Colonic mucosa (tissue), 4 donors: ENCODE measurements at regions not wholly inside any gene's neighbourhood (a gene's known extent, or its start where the extent isn't known, plus 50 kb on each side); places are given as distances from the start of the nearest gene placed in this dataset.

ENCODE experiments used
- DNase-seq: peaks from one replicate; pipeline ENCODE4 v3.0.0-alpha.2; 2020
- H3K27ac ChIP-seq: fragments of 200-600 bp; one replicate; pipeline ENCODE4 v1.8.0; 2021
- H3K27me3 ChIP-seq: fragments of 200-600 bp; one replicate; pipeline ENCODE4 v1.8.0; 2021
- H3K36me3 ChIP-seq: fragments of 200-600 bp; one replicate; pipeline ENCODE4 v1.8.0; 2021
- H3K4me1 ChIP-seq: fragments of 200-600 bp; one replicate; pipeline ENCODE4 v1.8.0; 2021; ENCODE audit warnings: mild to moderate bottlenecking
- H3K4me3 ChIP-seq: fragments of 200-600 bp; one replicate; pipeline ENCODE4 v1.8.0; 2021
- H3K9ac ChIP-seq, 2 donors: one replicate each; pipeline ENCODE4 v1.7.0; 2013; ENCODE audit warnings: control low read depth in 2 of 2, low read depth in 2 of 2, low read length in 2 of 2
- H3K9me3 ChIP-seq: fragments of 200-600 bp; one replicate; pipeline ENCODE4 v1.8.0; 2021
- intact Hi-C: fragments of 100-400 bp; cut with DNase I; formaldehyde crosslinking; loops from one replicate; pipeline ENCODE4 v1.14.1; 2022
- TF ChIP-seq, protein P1 (sequence below): fragments of 200-600 bp; IDR thresholded peaks from one replicate; pipeline ENCODE4 v1.8.0; 2022; ENCODE audit warnings: antibody characterized with exemption, mild to moderate bottlenecking
- donor health status: healthy.
- donor health status: DM: no; HTN: no; CAD: no.
- donor health status: DM: no; HTN: no; CAD: no.

DNA sequence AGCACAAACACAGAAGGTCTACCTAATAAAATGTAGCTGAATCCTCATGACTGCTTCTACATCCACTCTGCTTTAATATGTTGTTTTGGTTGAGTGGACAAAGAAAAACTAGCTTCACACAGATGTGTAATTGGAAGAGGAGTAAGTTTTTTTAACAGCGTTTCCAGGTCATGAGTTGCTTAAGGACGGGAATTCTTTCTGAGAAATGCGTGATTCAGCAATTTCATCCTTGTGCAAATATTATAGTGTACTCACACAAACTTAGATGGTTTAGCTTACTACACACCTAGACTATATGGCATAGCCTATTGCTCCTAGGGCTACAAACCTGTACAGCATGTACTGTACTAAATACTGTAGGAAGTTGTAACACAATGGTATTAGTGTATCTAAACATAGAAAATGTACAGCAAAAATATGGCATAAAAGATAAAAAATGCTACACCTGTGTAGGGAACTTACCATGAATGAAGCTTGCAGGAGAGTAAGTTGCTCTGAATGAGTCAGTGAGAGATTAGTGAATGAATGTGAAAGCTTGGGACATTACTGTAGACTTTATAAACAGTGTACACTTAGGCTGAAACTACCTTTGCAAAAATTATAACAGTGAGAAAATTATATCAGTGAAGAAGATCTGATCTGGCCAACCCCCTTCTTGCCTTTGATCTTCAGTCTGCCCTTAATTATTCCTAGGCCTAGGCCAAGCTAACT is 70.8 kb upstream of the IL15 start:
- no peak for DNase-seq
- TF ChIP-seq, protein P1, sequence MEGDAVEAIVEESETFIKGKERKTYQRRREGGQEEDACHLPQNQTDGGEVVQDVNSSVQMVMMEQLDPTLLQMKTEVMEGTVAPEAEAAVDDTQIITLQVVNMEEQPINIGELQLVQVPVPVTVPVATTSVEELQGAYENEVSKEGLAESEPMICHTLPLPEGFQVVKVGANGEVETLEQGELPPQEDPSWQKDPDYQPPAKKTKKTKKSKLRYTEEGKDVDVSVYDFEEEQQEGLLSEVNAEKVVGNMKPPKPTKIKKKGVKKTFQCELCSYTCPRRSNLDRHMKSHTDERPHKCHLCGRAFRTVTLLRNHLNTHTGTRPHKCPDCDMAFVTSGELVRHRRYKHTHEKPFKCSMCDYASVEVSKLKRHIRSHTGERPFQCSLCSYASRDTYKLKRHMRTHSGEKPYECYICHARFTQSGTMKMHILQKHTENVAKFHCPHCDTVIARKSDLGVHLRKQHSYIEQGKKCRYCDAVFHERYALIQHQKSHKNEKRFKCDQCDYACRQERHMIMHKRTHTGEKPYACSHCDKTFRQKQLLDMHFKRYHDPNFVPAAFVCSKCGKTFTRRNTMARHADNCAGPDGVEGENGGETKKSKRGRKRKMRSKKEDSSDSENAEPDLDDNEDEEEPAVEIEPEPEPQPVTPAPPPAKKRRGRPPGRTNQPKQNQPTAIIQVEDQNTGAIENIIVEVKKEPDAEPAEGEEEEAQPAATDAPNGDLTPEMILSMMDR = no peak
- intact Hi-C loops = no loop called here
- Histone ChIP-seq H3K4me1 (no peaks in the 10 kb centered on the region), H3K36me3 (no peaks in the 10 kb centered on the region), H3K27ac (no peak overlapping the region), H3K9ac (no peak overlapping the region), H3K9me3 (no peaks in the 10 kb centered on the region), H3K4me3 (no peak overlapping the region), H3K27me3 (no peaks in the 10 kb centered on the region)

DNA sequence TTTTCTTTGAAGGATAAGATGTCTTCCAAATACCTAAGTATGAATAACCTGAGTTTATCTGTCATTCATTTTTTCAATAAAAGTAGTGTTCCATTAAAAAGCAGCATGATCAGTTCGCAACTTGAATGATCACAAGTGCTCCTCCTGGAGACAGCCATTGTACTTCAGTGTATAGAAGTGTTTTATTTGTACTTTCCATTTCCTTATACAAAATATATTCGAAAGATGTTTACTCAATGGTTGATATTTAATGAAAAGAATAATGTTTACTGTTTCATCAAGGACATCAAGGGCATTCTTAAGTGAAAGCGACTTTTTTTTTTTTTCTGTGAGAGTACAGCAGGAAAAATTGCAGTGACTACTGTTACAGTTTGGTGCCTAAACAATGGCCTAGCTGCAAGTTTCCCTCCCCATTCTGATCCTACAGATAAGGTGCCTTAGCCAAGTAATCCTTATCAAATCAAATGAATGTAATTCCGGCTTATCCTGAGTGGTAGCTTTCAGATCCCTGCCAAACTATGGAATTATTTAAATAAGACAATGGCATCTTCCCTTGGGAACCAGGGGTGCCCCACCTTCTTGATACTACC is 69.0 kb upstream of the IL15 start:
- no peak overlapping the region for H3K27ac ChIP-seq
- DNase-seq = no peak
- no peak overlapping the region for H3K4me3 ChIP-seq
- H3K9ac ChIP-seq = no peak overlapping the region
- no peaks in the 10 kb centered on the region for H3K9me3 ChIP-seq
- no peaks in the 10 kb centered on the region for H3K27me3 ChIP-seq
- intact Hi-C loops = no loop called here
- H3K36me3 ChIP-seq = no peaks in the 10 kb centered on the region
- TF ChIP-seq, protein P1 = no peak
- H3K4me1 ChIP-seq = no peaks in the 10 kb centered on the region

DNA sequence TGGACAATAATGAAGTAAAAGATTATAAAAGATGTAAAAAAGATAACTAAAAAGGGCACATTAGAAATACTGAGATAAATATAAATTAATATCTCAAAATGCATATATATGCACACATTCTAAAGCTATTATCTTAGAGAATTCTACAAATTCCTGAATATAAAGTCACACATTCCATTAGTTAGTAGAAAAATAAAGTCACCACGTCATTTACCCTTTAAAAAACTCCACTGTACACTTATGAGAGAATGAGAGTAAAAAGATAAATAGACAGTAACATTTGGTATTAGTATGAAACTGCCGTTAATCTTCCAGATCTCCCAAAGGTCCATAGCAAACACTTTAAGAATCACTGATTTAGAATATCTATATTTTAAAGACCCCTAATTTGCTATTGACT is 67.2 kb upstream of the IL15 start:
- TF ChIP-seq, protein P1 = no peak

DNA sequence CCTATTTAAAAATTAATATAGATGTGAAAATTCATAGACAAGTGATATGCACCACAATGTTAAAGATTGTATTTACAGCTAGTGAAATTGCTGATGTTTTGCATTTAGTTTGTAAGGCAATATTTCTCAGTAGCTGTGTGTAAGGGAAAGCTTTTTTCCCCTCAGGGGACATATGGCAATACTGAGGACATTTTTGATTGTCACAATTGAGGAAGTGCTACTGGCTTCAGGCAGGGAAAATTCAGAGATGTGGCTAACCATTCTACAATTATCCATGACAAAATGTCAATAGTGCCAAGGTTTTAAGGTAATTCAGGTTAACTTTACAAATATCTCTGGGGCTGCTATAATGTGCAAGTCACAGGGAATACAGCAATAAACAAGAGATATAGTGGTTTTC is 66.1 kb upstream of the IL15 start:
- Histone ChIP-seq H3K4me1 (no peaks in the 10 kb centered on the region), H3K9me3 (no peaks in the 10 kb centered on the region), H3K27me3 (no peaks in the 10 kb centered on the region), H3K9ac (no peak overlapping the region), H3K27ac (no peak overlapping the region), H3K36me3 (no peaks in the 10 kb centered on the region), H3K4me3 (no peak overlapping the region)
- intact Hi-C loops = no loop called here
- DNase-seq = no peak
- TF ChIP-seq, protein P1 = no peak

More for the DNA sequence above, 67.2 kb upstream of the IL15 start:
- no peaks in the 10 kb centered on the region for H3K9me3 ChIP-seq
- intact Hi-C loops = no loop called here
- no peaks in the 10 kb centered on the region for H3K36me3 ChIP-seq
- no peaks in the 10 kb centered on the region for H3K27me3 ChIP-seq
- no peak overlapping the region for H3K9ac ChIP-seq
- DNase-seq = no peak
- H3K4me3 ChIP-seq = no peak overlapping the region
- no peaks in the 10 kb centered on the region for H3K4me1 ChIP-seq
- no peak overlapping the region for H3K27ac ChIP-seq

DNA sequence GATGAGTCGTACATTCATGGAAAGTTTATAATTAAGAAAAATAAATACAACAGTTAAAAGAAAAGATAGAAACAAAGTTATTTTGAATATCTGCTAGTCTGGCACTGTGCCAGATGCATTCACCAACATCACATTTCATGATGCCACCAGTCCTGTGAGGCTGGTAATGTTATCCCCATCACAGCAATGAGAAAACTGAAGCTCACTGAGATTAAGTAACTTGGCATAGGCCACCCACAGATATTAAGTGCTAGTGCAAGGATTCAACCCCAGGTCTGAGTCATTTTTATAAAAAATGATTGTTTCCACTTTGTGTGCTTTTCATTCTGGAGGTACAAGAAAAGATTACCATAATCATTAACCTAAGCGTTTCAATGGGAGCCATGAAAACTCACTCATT is 65.0 kb upstream of the IL15 start:
- Histone ChIP-seq H3K9ac (no peak overlapping the region), H3K27ac (no peak overlapping the region), H3K4me1 (no peaks in the 10 kb centered on the region), H3K4me3 (no peak overlapping the region), H3K9me3 (no peaks in the 10 kb centered on the region), H3K27me3 (no peaks in the 10 kb centered on the region), H3K36me3 (no peaks in the 10 kb centered on the region)
- TF ChIP-seq, protein P1 = no peak
- DNase-seq = no peak
- intact Hi-C loops = no loop called here
